GM23248 (cell line): ENCODE measurements at regions not wholly inside any gene's neighbourhood (a gene's known extent, or its start where the extent isn't known, plus 50 kb on each side); places are given as distances from the start of the nearest gene placed in this dataset.

Experiments
- EZH2 ChIP-seq: fragments of 200-600 bp; sonication (generic); IDR thresholded peaks from 2 replicates; pipeline ENCODE4 v1.6.1; 2018; ENCODE audit warnings: antibody characterized with exemption, mild to moderate bottlenecking; ENCODE audit not compliant: insufficient read depth, poor library complexity, severe bottlenecking
- EZH2phosphoT487 ChIP-seq: fragments of 200-600 bp; sonication (generic); IDR thresholded peaks from 2 replicates; pipeline ENCODE4 v1.6.1; 2018; ENCODE audit warnings: antibody characterized with exemption, moderate library complexity, mild to moderate bottlenecking, low read depth; ENCODE audit not compliant: insufficient read depth

DNA sequence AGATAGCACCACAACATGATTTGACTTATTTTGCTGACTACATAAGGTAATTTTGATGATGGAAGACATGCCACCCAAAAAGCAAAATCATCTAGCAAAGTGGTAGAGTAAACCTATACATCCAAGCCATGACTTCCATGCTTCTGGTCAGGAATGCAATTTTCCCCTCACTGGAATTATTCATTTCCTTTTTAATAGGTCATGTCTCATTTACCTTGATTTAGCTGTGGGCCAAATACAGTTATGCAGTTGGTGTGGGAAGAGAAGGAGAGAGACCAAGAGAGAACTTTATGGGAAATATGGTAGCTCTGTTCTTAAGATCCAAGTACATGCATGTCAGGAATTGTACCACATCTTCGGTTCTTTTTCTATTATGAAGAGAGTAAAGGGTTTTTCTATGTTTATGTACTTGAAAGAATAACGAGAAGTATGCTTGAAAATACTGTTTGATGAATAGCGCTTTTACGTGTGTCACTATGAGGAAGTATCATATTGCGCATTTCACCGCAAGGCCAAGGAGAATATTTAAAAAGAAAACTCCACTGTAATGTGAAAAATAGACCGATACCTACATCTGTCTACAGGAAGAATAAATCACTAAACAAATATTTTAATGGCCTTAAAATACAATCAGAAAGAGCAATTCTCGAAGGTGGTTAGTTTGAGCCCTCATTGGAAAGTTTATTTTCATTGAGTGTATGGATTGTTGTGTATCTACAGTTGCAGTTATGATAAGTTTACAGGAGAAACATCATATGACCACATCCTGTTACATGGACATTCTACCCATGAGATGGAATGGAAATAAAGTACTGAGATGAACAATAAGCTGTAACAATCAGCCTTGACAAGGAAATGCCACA lies 134.0 kb downstream of the FOXD1 start:
- TF ChIP-seq EZH2phosphoT487: no peak
- TF ChIP-seq EZH2: no peak
